ENCODE measurements at regions not wholly inside any gene's neighbourhood (a gene's known extent, or its start where the extent isn't known, plus 50 kb on each side); places are given as distances from the start of the nearest gene placed in this dataset.
A peak's percentile ranks its signal among the peaks of the same experiment; 100 is the strongest.
"Not testable (repeated sequence)": the region's sequence is repeated elsewhere in the genome, so short reads cannot be mapped to it uniquely, and the experiment has no call there.

DNA sequence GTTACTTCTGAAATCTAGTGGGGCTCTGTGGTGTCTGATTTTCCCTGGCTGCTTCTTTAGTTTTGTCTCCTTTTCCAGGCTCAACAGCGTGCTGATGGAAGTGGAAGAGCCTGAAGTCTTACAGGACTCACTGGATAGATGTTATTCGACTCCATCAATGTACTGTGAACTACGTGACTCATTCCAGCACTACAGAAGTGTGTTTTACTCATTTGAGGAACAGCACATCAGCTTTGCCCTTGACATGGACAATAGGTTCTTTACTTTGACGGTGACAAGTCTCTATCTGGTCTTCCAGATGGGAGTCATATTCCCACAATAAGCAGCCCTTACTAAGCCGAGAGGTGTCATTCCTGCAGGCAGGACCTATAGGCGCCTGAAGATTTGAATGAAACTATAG, 51.1 kb downstream of the NBPF8 start:
- peak; percentile 18 for DNase-seq

DNA sequence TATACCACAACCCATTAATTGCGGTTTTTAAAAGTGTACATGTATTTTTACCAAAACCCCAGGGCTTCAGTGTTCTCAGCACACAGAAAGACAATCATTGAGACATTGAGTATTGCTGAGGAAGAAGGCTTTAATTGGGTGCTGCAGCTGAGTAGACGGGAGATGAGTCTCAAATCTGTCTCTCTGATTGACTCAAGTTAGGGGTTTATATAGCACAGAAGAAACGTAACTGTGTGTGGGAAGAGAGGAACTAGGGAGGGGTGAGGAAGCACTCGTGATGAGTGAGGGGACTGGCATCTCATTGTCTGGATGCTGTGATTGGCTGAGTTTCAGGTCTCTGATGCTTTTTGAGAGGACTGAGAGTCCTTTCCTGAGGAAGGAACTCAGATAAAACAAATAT, 62.8 kb downstream of the NBPF8 start:
- DNase-seq: not testable (repeated sequence)

DNA sequence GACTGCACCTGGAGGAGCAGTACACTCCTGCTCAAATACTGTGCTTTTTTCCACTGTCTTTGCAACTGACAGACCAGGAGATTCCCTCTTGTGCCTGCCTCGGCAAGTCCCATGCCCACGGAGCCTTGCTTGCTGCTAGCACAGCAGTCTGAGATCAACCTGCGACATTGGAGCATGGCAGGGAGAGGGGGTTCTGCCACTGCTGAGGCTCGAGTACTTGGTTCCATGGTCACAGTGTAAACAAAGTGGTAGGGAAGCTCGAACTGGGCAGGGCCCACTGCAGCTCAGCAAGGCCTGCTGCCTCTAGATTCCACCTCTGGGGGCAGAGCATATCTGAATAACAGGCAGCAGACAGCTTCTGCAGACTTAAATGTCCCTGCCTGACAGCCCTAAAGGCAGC, 63.6 kb downstream of the NBPF8 start:
- DNase-seq: not testable (repeated sequence)

DNA sequence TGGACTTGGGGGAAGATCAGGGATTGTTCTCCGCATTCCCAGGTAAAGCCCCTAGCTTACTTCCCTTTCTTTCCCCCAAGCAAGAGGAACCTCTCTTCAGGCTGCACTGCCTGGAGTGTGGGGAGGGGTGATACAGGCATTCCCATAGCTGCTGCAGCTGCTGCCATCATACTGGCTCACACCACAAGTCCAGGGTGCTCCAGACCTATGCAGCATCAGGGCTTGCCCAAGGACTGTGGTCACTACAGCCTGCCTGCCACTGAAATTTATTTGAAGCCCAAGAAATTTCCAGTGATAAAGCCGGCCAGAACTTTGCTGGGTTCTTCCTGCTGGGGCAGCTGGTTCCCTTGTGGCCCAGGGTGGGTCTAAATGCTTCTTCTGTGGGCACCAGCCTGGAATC, 72.7 kb downstream of the NBPF8 start:
- DNase-seq: not testable (repeated sequence)

DNA sequence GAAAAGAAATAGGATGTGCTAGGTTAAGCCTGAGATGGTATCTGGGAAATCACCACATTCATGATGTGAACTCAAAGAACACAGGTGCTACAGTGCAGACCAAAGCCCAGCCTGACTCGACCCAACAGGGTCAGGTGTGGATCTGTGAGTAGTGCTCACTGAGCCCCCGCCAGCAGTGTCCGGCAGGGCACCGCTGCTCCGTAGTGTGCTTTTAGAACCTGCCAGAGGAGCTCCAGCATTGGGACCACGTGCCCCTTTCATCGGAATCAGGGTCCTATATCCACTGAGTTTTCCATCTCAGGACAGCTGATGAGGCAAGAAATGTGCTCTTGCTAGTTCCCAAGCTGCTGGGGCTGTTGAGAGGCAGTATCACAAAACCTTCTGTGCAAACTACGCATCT, 74.4 kb downstream of the NBPF8 start:
- not testable (repeated sequence) for DNase-seq

DNA sequence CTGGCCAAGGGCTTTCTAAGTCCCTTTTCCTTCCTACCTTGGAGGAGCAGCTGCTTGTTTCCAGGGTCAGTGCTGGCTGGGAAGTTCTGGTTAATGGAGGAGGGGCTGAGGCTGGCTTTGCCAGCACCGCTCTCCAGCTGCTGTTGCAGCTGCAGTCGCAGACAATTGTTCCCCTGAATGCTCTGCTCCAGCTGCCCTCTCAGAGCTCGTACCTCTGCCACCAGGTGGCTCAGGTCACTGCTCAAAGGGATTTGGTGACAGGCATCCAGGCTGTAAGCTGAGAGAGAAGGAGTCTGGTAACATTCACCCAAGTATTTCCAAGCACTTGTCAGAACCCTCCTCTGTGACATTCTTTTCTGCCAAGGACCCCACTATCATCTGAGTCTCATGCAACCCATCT, 82.3 kb downstream of the NBPF8 start:
- DNase-seq: not testable (repeated sequence)

DNA sequence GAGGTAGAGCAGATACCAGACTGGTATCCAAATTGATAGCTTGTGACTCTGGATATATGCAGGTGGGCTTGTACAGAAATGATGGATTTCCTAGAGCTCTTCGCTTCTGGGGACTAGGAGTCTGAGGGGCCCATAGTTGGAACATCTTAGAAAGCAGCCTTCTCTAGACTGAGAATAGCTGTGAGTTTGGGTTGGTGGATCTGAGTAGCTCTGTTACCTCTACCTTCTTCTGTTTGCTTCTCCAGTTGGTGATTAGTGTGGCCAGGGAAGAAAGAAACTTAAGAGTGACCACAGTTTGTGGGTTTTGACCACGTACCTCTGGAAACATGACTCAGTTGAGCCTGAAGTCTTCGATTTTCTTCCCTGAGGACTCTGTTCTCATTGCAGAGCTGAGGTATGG, 88.4 kb downstream of the NBPF8 start:
- not testable (repeated sequence) for DNase-seq

DNA sequence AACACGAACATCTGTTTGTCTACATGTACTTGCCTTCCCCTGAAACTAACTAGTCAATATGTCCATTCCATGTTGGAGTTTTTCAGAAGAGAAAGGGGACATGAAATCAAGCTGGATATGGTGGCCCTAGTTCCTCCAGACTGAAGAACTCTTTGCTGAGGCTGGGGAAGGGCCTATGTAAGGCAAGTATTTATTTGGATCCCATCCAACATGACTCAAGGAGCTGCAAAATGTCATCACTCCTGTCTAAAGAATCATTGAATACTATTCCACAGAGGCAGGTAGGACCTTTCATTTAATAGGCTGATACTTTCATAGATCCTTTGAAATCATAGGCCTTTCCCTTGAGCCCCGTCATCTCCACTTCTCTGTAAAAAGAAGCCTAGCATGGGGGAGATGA, 91.5 kb downstream of the NBPF8 start:
- DNase-seq: not testable (repeated sequence)

DNA sequence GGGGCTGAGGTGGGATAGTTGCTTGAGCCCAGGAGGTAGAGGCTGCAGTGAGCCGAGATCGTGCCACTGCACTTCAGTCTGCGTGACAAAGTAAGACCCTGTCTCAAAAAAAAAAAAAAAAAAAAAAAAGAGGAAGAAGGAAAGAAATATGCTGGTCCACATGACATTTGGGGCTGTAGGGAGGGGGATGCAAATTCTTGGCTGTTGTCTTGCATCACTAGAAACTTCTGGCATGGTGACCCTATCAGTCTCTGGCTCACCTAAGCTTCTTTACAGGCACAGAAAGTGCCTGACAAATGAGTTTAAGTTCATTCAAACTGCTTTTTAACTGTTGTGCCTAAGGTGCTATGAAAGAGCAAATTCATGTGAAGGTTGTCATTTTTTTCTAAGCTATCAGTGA, 93.5 kb downstream of the NBPF8 start:
- DNase-seq: not testable (repeated sequence)

DNA sequence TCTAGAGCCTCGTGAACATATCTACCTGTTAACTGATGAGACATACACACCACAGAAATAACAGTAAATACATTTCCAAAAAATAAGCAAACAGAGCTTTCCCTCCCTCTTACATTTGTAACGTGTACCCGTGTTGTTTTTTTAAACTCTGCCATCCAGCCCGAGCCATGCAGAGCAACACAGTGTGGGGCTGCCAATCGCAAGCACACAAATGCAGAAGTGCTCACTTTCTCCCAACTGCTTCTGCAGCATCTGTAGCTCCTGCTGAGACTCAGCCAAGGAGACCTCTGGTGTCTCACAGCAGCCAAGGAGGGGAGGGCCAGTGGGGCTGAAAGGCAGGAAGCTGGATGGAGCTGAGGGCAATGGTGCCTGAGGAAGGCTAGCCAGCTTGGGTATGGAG, 94.4 kb downstream of the NBPF8 start:
- DNase-seq: not testable (repeated sequence)

DNA sequence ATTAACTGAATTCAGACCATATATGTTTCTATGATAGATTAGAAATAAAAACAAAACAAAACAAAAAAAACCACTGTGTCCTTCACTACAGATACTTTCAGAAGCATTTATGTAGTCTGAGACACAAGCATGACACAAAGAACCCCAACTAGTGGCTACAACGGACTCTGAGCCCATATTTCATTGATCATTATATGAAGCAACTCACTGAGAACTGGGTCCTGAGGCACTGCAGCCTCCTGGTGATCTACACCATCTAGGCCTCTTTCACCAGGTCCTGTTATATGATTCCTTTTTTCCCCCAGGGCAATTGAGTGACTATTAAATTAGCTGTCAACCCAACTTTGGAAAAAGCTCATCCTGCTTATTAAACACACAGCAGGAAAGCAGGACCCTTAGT, 98.3 kb downstream of the NBPF8 start:
- DNase-seq: not testable (repeated sequence)

DNA sequence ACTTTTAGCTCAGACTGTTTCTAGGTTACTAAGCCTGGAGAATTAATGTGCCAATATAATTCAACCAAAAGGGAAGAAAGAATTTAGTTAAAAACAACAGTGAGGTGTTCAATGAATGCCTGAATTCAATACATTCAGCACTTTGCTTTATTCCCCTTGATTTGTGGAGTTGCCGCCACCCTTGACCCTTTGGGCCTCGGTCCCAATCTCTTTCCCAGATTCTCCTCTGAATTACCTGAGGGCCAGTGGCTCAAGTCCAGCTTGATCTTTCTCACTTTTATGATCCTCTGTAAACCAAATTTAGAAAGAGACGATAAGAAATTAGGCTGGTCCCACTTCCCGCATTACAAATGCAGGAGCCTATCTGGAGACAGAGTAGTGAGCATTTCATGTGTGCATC, 98.7 kb downstream of the NBPF8 start:
- DNase-seq: not testable (repeated sequence)

DNA sequence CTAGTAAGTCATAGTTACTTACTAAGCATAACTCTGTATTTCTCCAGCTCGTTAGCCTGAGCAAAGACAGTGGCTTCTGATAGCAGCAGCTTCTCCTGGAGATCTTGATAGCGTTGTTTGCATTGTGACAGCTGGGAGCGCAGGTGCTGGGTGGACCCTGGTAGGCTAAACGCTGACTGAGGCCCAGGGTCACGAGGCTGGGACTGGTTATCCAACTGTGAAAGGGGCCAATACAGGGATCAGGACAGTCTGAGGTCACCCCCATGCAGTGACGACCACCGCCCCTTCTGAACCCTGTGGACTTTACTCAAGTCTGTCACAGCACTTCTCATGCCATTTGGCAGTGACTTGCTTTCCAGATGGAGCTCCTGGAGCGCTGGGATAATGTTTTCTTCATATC, 104.4 kb downstream of the NBPF8 start:
- DNase-seq: not testable (repeated sequence)

DNA sequence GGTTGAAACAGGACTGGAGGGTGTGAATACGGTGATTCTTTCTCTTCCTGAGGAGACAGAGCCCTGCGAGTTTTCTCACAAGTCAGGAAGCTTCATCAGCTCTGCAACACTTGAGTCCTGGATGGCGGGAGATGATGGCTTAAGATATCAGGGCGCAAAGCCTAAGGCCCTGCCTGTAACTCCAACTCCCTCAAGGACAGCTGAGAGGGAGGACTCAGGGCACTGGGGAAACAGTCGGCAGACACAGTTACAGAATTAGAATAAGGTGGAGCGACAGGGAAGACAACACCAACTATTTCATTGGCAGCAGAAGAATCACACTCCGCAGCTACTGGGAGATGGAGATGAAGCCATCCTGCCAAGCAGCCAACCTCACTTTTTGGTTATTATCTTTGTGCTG, 109.6 kb downstream of the NBPF8 start:
- not testable (repeated sequence) for DNase-seq

DNA sequence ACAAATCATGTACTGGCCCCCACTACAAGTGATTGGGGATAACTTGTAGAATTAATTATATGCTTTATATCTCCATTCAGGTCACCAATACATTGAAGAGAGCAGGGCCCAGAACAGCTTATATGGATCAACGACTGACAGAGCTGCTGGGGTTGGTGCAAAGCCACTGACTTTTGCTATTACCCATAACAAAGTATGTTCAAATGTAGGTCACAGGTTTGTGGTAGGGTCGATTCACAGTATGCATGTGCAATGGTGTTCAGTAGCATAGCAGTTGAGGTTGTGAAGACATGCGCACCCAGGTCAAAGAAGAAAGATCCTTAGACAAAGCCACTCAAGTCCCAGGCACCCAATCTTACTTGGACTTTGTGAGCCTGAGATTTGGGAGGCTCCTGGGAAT, 110.6 kb downstream of the NBPF8 start:
- not testable (repeated sequence) for DNase-seq

DNA sequence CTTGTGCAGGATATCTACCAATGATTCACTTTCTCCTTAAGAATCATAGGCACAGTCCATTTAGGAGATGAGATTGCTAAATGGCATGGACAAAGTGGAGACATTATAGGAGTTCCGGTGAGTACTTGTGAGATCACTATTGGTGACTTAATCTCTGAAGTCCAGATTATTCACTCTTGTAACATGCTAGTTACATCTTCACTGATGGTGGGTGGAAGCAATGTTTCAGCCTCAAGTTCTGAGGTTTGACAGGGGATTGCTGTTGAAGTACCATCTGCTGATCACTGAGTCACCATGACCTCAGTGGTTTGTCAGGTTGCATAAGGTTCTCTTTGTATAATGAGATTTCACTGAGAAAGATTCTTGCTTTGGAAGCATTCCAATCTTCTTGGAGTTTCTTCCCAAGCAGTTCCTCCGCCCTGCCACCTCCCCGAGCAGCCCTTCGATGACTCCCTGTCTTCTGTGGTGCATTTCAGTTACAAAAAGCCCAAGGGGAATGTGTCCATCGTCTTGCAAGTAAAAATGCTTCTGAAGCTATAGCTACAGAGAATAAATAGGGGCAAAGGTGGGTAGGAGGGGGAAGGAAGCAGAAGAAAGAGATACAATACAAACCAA, 114.7 kb downstream of the NBPF8 start:
- DNase-seq: not testable (repeated sequence)

DNA sequence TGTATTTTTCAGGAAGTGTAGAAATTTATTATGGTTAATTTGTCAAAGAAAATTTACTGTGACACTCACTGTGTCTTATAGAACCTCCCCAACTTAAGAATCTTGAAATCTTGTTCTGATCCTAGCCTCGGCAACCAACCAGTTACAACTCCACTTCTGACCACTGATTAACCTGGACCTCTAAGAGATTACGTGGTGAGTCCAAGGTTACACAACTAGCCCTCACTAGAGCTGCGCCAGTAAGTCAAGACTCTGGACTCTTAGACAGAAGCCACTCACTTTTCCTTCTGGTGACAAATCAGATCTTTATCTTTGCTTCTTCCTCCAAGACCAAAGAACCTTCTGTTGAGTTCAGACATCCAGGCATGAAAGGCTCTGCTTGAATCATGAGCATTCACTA, 116.6 kb downstream of the NBPF8 start:
- not testable (repeated sequence) for DNase-seq

DNA sequence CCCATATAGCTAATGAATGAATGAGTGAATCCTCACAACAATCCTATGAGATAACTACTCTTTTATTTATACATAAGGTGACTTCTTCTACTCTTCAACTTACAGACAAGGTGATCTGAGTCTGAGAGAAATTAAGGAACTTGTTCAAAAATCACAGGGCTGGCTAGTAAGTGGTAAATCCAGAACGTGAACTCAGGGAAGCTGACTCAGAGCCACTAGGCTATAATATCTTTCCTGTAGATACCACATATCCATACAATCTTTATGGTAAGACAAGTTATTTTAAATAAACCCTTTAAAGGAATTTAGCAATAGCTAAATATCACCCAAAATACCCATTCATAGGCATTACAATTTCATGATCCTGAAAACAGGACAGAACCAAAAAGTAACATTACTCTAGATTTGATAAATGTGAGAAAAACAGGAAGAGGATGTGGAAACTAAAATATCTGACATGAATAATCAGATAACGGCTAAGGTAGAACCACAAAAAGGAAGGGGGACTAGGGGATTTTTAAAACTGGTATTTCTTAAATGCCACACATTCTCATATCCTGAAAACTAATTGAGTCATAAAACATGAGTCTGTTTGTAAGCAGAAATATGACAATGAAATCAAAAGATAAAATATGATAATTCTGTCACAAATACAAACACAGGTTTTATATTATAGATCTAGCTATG, 119.7 kb downstream of the NBPF8 start:
- DNase-seq: peak; percentile 30

DNA sequence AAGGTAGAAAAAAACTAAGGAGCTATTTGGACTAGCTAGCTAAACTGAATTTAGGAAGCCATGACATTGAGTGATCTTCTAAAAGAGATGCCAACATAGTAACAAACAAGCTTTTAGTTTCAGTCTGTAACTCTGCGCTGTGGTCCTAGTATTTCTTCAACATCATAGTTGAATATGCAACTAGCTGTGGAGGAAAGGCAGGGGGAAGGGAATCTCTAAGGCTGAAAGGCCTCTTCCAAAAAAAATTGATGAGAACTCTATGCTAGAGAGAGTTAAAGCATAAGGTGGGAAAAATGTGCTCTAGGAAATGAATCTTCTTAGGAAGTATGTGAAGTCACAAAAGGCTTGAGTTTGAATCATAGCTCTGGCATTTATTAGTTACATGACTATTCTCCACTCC, 120.2 kb downstream of the NBPF8 start:
- DNase-seq: peak; percentile 43

DNA sequence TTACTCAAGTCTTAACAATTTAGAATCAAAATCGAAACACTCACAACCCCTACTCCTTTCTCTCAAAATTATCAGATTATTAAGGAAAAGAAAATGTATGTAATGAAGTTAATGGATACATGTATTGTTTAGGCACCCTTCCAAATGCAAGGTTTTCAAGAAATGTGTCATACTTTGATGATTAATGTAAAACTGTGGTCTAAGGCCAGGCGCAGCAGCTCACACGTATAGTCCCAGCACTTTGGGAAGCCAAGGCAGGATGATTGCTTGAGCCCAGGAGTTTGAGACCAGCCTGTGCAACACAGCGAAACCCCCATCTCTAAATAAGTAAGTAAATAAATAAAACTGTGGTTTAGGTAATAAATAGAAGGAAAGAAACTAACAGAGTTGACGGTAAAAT, 126.6 kb downstream of the NBPF8 start:
- not testable (repeated sequence) for DNase-seq

DNA sequence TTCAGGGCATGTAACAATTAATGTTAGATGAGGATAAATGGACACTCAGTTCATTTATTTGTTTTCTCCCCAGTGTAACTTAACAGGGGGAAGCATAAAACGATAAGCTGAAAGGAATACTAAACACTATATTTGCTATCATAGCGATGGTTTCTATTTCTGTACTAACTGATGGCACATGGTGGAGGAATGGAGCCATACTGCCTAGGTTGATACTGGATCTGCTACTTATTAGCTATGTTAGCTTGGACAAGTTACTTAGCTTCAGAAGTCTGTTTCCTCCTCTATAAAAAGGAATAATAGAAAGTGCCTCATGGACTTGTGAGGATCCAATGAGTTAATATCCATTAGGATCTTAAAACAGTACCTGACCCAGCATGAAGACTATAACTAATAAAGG, 127.5 kb downstream of the NBPF8 start:
- not testable (repeated sequence) for DNase-seq

DNA sequence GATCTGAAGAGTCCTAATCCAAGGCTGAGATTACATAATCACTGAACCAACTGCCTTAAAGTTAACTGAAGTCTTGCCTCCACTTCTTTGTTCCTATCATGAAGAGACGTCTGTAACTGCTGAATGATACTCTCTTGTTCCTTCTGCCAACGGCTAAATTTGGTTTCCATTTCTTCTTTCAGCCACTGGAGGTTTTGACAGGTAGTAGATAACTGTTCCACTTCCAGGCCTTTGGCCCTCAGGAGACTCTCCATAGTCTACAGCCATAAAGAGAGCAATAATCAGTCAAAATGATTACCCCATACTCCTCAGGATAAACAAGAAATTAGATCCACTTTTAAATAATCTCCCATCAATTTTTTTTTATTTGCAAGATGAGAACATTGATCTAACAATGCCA, 128.1 kb downstream of the NBPF8 start:
- not testable (repeated sequence) for DNase-seq

DNA sequence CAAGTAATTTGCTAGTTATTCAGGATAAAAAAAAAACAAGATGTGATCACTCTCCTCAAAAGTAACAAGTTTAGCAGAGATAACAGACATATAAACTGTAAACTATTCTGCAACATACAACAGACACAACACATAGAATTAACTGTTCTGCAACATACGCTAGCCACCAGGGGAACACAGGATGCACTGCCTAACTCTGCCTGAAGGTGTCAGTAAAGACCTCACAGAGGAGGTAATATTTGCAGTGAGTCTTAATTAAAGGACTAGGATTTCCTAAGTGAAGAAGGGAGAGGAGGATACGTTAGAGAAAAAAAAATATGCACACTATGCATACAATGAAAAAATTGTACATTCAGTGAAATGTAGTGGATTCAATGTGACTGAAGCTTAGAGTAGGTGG, 129.6 kb downstream of the NBPF8 start:
- DNase-seq: not testable (repeated sequence)

DNA sequence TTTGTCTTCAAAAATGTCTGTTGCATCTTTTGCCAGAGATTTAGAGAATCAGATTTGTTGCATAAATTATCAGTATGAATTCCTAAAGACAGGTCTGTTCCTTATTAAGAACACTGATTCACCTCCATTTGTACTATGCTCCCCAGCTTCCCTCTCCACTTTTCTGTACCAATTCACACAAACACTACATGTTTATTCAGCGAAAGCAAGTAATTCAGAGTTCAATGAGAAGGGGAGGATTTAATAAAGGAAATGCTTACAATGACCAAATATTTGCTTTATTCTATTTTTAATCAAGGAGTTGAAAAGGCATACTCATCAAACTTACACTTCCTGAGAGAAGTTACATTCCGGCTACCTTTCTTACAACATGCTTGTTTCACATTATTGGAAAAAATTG, 135.5 kb downstream of the NBPF8 start:
- not testable (repeated sequence) for DNase-seq

DNA sequence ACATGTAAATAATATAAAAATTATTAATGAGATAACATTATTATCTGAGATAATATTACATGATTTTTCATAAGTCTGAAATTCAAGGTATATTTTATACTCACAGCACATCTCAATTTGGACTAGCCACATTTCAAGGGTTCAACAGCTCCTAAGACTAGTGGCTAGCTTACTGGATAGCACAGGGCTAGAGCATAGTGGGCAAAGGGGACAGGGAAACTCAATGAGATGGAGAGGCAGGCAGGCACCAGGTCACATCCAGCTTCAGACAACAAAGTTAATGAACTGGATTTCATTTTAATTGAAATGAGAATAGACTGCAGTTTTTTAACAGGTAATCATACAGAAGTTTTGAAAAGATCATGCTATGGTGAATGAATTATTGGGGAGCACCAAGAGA, 137.4 kb downstream of the NBPF8 start:
- DNase-seq: not testable (repeated sequence)

Data from HCEC 1CT (cell line).